Caco-2 (cell line): ENCODE measurements at regions not wholly inside any gene's neighbourhood (a gene's known extent, or its start where the extent isn't known, plus 50 kb on each side); places are given as distances from the start of the nearest gene placed in this dataset.
A peak's percentile ranks its signal among the peaks of the same experiment; 100 is the strongest.

ENCODE experiments used
- BruUV-seq: library from RNA; stranded (reverse); fragments of 400-500 nt; replicated peaks from 2 replicates; lab custom pipeline; 2021; lab: Mats Ljungman, UMichigan
- CTCF ChIA-PET: fragments of 300-600 bp; sonication (Branson Sonifier 250); formaldehyde crosslinking; loops from one replicate; lab custom pipeline; 2022; ENCODE audit warnings: antibody characterized with exemption; lab: Charles Lee
- POLR2A ChIA-PET: fragments of 300-600 bp; sonication (Branson Sonifier 250); formaldehyde crosslinking; loops from one replicate; lab custom pipeline; 2022; ENCODE audit warnings: antibody characterized with exemption; lab: Charles Lee
- DNase-seq, 2 experiments: peaks; one replicate each; pipeline versions ENCODE4 v3.0.0 to v3.0.0-alpha.2; 2020 to 2022
- H3K27me3 ChIP-seq: replicated peaks from 2 replicates; pipeline ENCODE4 v1.6.0; 2011; ENCODE audit warnings: low read length; ENCODE audit not compliant: control insufficient read depth, insufficient read depth
- H3K36me3 ChIP-seq: 2 replicates; pipeline ENCODE4 v1.5.1; 2011; ENCODE audit warnings: low read length; ENCODE audit not compliant: control insufficient read depth, insufficient read depth
- H3K4me1 ChIP-seq: fragments of 250-450 bp; sonication (Bioruptor Pico); 2 replicates; pipeline ENCODE4 v1.5.1; 2020; ENCODE audit warnings: mild to moderate bottlenecking
- H3K4me3 ChIP-seq: 2 replicates; pipeline ENCODE4 v1.5.1; 2011; ENCODE audit warnings: low read depth, mild to moderate bottlenecking, control low read depth, low read length
- H3K9me3 ChIP-seq: fragments of 250-450 bp; sonication (Bioruptor Pico); 2 replicates; pipeline ENCODE4 v1.5.1; 2020; ENCODE audit warnings: mild to moderate bottlenecking, moderate library complexity
- H3K27ac Mint-ChIP-seq: one replicate; pipeline ENCODE4 v1.8.0; 2022; ENCODE audit warnings: mixed read lengths; ENCODE audit not compliant: unreplicated experiment
- H3K27me3 Mint-ChIP-seq: one replicate; pipeline ENCODE4 v1.8.0; 2022; ENCODE audit warnings: mixed read lengths; ENCODE audit not compliant: insufficient read depth, unreplicated experiment
- H3K36me3 Mint-ChIP-seq: one replicate; pipeline ENCODE4 v1.8.0; 2022; ENCODE audit warnings: mild to moderate bottlenecking, mixed read lengths; ENCODE audit not compliant: insufficient read depth, unreplicated experiment
- H3K4me1 Mint-ChIP-seq: one replicate; pipeline ENCODE4 v1.8.0; 2022; ENCODE audit warnings: low read depth, mixed read lengths; ENCODE audit not compliant: unreplicated experiment
- H3K4me3 Mint-ChIP-seq: one replicate; pipeline ENCODE4 v1.8.0; 2022; ENCODE audit warnings: mild to moderate bottlenecking, moderate library complexity, mixed read lengths; ENCODE audit not compliant: unreplicated experiment
- H3K9me3 Mint-ChIP-seq: one replicate; pipeline ENCODE4 v1.8.0; 2022; ENCODE audit warnings: mixed read lengths; ENCODE audit not compliant: unreplicated experiment
- intact Hi-C: fragments of 100-400 bp; cut with micrococcal nuclease; formaldehyde crosslinking; loops from one replicate; pipeline ENCODE4 v1.10.0; 2022; ENCODE audit not compliant: unreplicated experiment
- TF ChIP-seq, protein P1 (sequence below), 2 experiments: fragments of 200-600 bp in 1 of 2; IDR thresholded peaks; 1 replicate in 1 of 2; 2 replicates in 1 of 2; pipeline versions ENCODE4 v1.5.1 to v1.8.0; 2011 to 2022; ENCODE audit warnings: antibody characterized with exemption in 1 of 2, control low read depth in 1 of 2, inconsistent platforms in 1 of 2, low read depth in 1 of 2, low read length in 1 of 2, mild to moderate bottlenecking in 1 of 2, moderate library complexity in 1 of 2; ENCODE audit not compliant: insufficient read depth in 1 of 2, severe bottlenecking in 1 of 2, unreplicated experiment in 1 of 2

DNA sequence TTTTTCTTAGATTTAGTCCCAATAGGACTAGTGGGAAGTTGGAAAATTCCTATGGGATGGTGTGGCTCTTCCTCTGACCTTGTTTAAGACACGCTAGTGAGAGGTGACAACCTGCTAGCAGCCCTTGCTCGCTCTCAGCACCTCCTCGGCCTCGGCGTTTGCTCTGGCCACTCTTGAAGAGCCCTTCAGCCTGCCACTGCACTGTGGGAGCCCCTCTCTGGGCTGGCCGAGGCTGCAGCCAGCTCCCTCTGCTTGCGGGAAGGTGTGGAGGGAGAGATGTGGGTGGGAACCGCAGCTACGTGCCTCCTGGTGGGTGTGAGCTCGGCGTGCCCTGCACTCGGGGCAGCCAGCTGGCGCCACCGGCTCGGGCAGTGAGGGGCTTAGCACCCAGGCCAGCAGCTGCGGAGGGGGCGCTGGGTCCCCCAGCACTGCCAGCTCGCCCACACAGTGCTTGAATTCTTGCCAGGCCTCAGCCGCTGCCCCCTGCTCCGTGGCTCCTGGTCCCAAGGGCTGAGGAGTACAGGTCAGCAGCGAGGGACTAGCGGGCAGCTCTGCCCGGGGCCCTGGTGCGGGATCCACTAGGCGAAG lies 254.5 kb upstream of the ANKRD55 start:
- intact Hi-C loops = loop anchor here (10.0 kb wide), 1 partner anchor 83 kb away; no protein-coding TSS in a partner anchor
- H3K27me3 Mint-ChIP-seq = no peaks in the 10 kb centered on the region
- Histone ChIP-seq H3K36me3 (no peaks in the 10 kb centered on the region), H3K4me1 (peaks cover 35% of the 10 kb centered on the region), H3K27me3 (no peaks in the 10 kb centered on the region), H3K4me3 (no peak overlapping the region), H3K9me3 (peaks cover 29% of the 10 kb centered on the region)
- H3K4me1 Mint-ChIP-seq = peaks cover 13% of the 10 kb centered on the region
- POLR2A ChIA-PET = no interaction called here
- no peak overlapping the region for H3K27ac Mint-ChIP-seq
- no peak overlapping the region for H3K4me3 Mint-ChIP-seq
- no peaks in the 10 kb centered on the region for H3K36me3 Mint-ChIP-seq
- H3K9me3 Mint-ChIP-seq = peaks cover 10% of the 10 kb centered on the region
- TF ChIP-seq, protein P1, sequence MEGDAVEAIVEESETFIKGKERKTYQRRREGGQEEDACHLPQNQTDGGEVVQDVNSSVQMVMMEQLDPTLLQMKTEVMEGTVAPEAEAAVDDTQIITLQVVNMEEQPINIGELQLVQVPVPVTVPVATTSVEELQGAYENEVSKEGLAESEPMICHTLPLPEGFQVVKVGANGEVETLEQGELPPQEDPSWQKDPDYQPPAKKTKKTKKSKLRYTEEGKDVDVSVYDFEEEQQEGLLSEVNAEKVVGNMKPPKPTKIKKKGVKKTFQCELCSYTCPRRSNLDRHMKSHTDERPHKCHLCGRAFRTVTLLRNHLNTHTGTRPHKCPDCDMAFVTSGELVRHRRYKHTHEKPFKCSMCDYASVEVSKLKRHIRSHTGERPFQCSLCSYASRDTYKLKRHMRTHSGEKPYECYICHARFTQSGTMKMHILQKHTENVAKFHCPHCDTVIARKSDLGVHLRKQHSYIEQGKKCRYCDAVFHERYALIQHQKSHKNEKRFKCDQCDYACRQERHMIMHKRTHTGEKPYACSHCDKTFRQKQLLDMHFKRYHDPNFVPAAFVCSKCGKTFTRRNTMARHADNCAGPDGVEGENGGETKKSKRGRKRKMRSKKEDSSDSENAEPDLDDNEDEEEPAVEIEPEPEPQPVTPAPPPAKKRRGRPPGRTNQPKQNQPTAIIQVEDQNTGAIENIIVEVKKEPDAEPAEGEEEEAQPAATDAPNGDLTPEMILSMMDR (IDR thresholded peaks at IDR 0.05; ENCODE audit: insufficient read depth in 1 of 2, low read depth in 1 of 2, low read length in 1 of 2, severe bottlenecking in 1 of 2, unreplicated experiment in 1 of 2) = no peak
- no peak for DNase-seq
- BruUV-seq = no TSS peak
- CTCF ChIA-PET = no interaction called here

GRCh38 chr5:56482363-56482762 lies 249.2 kb upstream of the ANKRD55 start:
- no TSS peak for BruUV-seq
- H3K27ac Mint-ChIP-seq = peak overlapping the region; percentile 71
- H3K4me1 Mint-ChIP-seq = peaks cover 22% of the 10 kb centered on the region
- H3K9me3 ChIP-seq = peaks cover 10% of the 10 kb centered on the region
- no peak overlapping the region for H3K4me3 ChIP-seq
- no peaks in the 10 kb centered on the region for H3K27me3 Mint-ChIP-seq
- H3K27me3 ChIP-seq = no peaks in the 10 kb centered on the region
- peaks cover 6% of the 10 kb centered on the region for H3K36me3 Mint-ChIP-seq
- CTCF ChIA-PET = interaction anchor here (3.1 kb wide), 1 partner anchor 212 kb away, joined by 12 read pairs; no protein-coding TSS in a partner anchor
- H3K4me3 Mint-ChIP-seq = peak overlapping the region; percentile 69
- intact Hi-C loops = loop anchor here (5.0 to 10.0 kb wide), 2 partner anchors 78 to 335 kb away; partner anchors contain the start of gene MAP3K1
- H3K36me3 ChIP-seq = no peaks in the 10 kb centered on the region
- H3K9me3 Mint-ChIP-seq = peaks cover 10% of the 10 kb centered on the region
- DNase-seq = no peak
- H3K4me1 ChIP-seq = peaks cover 33% of the 10 kb centered on the region
- POLR2A ChIA-PET = no interaction called here
- TF ChIP-seq, protein P1 (IDR thresholded peaks at IDR 0.05; ENCODE audit: insufficient read depth in 1 of 2, low read depth in 1 of 2, low read length in 1 of 2, severe bottlenecking in 1 of 2, unreplicated experiment in 1 of 2) = no peak

- peak; percentile 62 to 66 for DNase-seq
- CTCF ChIA-PET = interaction anchor here (3.1 kb wide), 1 partner anchor 211 kb away, joined by 12 read pairs; no protein-coding TSS in a partner anchor
- peaks cover 5% of the 10 kb centered on the region for H3K9me3 Mint-ChIP-seq
Measured at GRCh38 chr5:56481428-56482357, 248.6 kb upstream of the ANKRD55 start.

More at GRCh38 chr5:56481428-56482357, 248.6 kb upstream of the ANKRD55 start:
- Histone ChIP-seq H3K27me3 (no peaks in the 10 kb centered on the region), H3K4me1 (peaks cover 40% of the 10 kb centered on the region), H3K4me3 (peak overlapping the region; percentile 56), H3K36me3 (no peaks in the 10 kb centered on the region), H3K9me3 (peaks cover 3% of the 10 kb centered on the region)
- TF ChIP-seq, protein P1 (IDR thresholded peaks at IDR 0.05; ENCODE audit: insufficient read depth in 1 of 2, low read depth in 1 of 2, low read length in 1 of 2, severe bottlenecking in 1 of 2, unreplicated experiment in 1 of 2) = peak in 1 of 2 experiments; percentile 55
- Mint-ChIP-seq H3K27ac (peak overlapping the region; percentile 71), H3K27me3 (no peaks in the 10 kb centered on the region), H3K4me3 (peak overlapping the region; percentile 69), H3K4me1 (peaks cover 24% of the 10 kb centered on the region), H3K36me3 (peaks cover 6% of the 10 kb centered on the region)
- intact Hi-C loops = loop anchor here (1.0 to 10.0 kb wide), 7 partner anchors 25 to 336 kb away; partner anchors contain the start of gene MAP3K1
- TSS peak; percentile 80 for BruUV-seq
- POLR2A ChIA-PET = interaction anchor here (0.5 to 1.7 kb wide), 4 partner anchors 34 to 333 kb away, joined by 3 to 8 read pairs (median 3); no protein-coding TSS in a partner anchor
